Keratinocyte (primary cell): ENCODE measurements at regions not wholly inside any gene's neighbourhood (a gene's known extent, or its start where the extent isn't known, plus 50 kb on each side); places are given as distances from the start of the nearest gene placed in this dataset.

Source experiments
- DNase-seq: peaks from one replicate; pipeline ENCODE4 v3.0.0-alpha.2; 2011; ENCODE audit warnings: low read depth, missing footprints, low spot score
- FAIRE-seq: peaks from 2 replicates; lab custom pipeline; 2011; peaks lifted over from hg19 to GRCh38; lab: Jason Lieb, UNC
- H2AFZ ChIP-seq: 2 replicates; pipeline ENCODE4 v1.6.0; 2012; ENCODE audit warnings: low read length, control low read depth, inconsistent platforms; ENCODE audit not compliant: control insufficient read depth
- H3K27ac ChIP-seq: 2 replicates; pipeline ENCODE4 v1.5.1; 2011; ENCODE audit warnings: low read length; ENCODE audit not compliant: control insufficient read depth, insufficient read depth
- H3K27me3 ChIP-seq: 3 replicates; pipeline ENCODE4 v1.6.0; 2011; ENCODE audit warnings: low read length; ENCODE audit not compliant: control insufficient read depth, insufficient read depth; ENCODE audit errors: extremely low read depth
- H3K36me3 ChIP-seq, 2 experiments: 2 replicates in 1 of 2; 3 replicates in 1 of 2; pipeline ENCODE4 v1.5.1; 2011; ENCODE audit warnings: low read length in 2 of 2, mild to moderate bottlenecking in 1 of 2; ENCODE audit not compliant: control insufficient read depth in 2 of 2, insufficient read depth in 2 of 2; ENCODE audit errors: extremely low read depth in 1 of 2
- H3K4me1 ChIP-seq: 3 replicates; pipeline ENCODE4 v1.5.1; 2011; ENCODE audit warnings: low read length; ENCODE audit not compliant: control insufficient read depth, insufficient read depth; ENCODE audit errors: extremely low read depth
- H3K4me2 ChIP-seq: 3 replicates; pipeline ENCODE4 v1.6.0; 2011; ENCODE audit warnings: low read depth, low read length; ENCODE audit not compliant: control insufficient read depth, insufficient read depth; ENCODE audit errors: extremely low read depth
- H3K4me3 ChIP-seq, 3 experiments: fragments of 200-600 bp in 1 of 3; sonication (generic) in 1 of 3; 2 replicates in 2 of 3; 3 replicates in 1 of 3; pipeline ENCODE4 v1.5.1; 2011 to 2016; ENCODE audit warnings: low read length in 3 of 3, mild to moderate bottlenecking in 3 of 3, control low read depth in 2 of 3, inconsistent platforms in 1 of 3, low read depth in 1 of 3, mixed read lengths in 1 of 3, mixed run types in 1 of 3, moderate library complexity in 1 of 3; ENCODE audit not compliant: control insufficient read depth in 2 of 3, insufficient read depth in 2 of 3; ENCODE audit errors: extremely low read depth in 1 of 3
- H3K79me2 ChIP-seq: 2 replicates; pipeline ENCODE4 v1.6.0; 2012; ENCODE audit warnings: low read length; ENCODE audit not compliant: control insufficient read depth, insufficient read depth
- H3K9ac ChIP-seq: 3 replicates; pipeline ENCODE4 v1.6.0; 2011; ENCODE audit warnings: low read length; ENCODE audit not compliant: control insufficient read depth, insufficient read depth; ENCODE audit errors: extremely low read depth
- H3K9me1 ChIP-seq: 3 replicates; pipeline ENCODE4 v1.6.0; 2011; ENCODE audit warnings: low read length; ENCODE audit not compliant: control insufficient read depth, insufficient read depth; ENCODE audit errors: extremely low read depth
- H3K9me3 ChIP-seq: 2 replicates; pipeline ENCODE4 v1.5.1; 2012; ENCODE audit warnings: low read depth, low read length; ENCODE audit not compliant: control insufficient read depth
- H4K20me1 ChIP-seq: 3 replicates; pipeline ENCODE4 v1.6.0; 2011; ENCODE audit warnings: low read length; ENCODE audit not compliant: control insufficient read depth, insufficient read depth; ENCODE audit errors: extremely low read depth
- CTCF ChIP-seq, 3 experiments: IDR thresholded peaks in 1 of 3; conservative IDR thresholded peaks in 1 of 3; optimal IDR thresholded peaks in 1 of 3; 2 replicates in 2 of 3; 3 replicates in 1 of 3; pipeline versions ENCODE3 to v1.5.1; 2011; ENCODE audit warnings: low read length in 3 of 3, mild to moderate bottlenecking in 3 of 3, moderate library complexity in 2 of 3, control low read depth in 1 of 3, inconsistent platforms in 1 of 3; ENCODE audit not compliant: insufficient read depth in 2 of 3; ENCODE audit errors: extremely low read depth in 1 of 3
- EZH2 ChIP-seq: IDR thresholded peaks from one replicate; pipeline ENCODE4 v1.6.1; 2012; ENCODE audit warnings: inconsistent platforms, mild to moderate bottlenecking, low read length, moderate library complexity
- dilution Hi-C: fragments of 300-500 bp; cut with MboI; formaldehyde crosslinking; loops from one replicate; pipeline ENCODE4 v1.7.0; 2020; ENCODE audit warnings: low sequenced_read_pairs; ENCODE audit not compliant: extremely low pct_ligation_motif_present

GRCh38 chr2:185202381-185202780, 536.2 kb upstream of the FSIP2 start:
- Histone ChIP-seq H3K27ac (no peak overlapping the region), H4K20me1 (no peaks in the 10 kb centered on the region), H3K4me1 (no peaks in the 10 kb centered on the region), H3K9me3 (no peaks in the 10 kb centered on the region), H2AFZ (no peak overlapping the region), H3K9me1 (no peaks in the 10 kb centered on the region), H3K4me3 (no peak overlapping the region), H3K4me2 (no peak overlapping the region), H3K79me2 (no peaks in the 10 kb centered on the region), H3K27me3 (no peaks in the 10 kb centered on the region), H3K9ac (no peak overlapping the region), H3K36me3 (no peaks in the 10 kb centered on the region)
- FAIRE-seq (no peak), DNase-seq (no peak)
- dilution Hi-C loops, result no loop called here
- no peak for TF ChIP-seq EZH2
- no peak for TF ChIP-seq CTCF (optimal IDR thresholded peaks at IDR 0.05 in 1 of 3, IDR thresholded peaks at IDR 0.05 in 1 of 3, conservative IDR thresholded peaks at IDR 0.05 in 1 of 3; ENCODE audit: extremely low read depth in 1 of 3, insufficient read depth in 2 of 3, low read length in 3 of 3)

GRCh38 chr2:185202945-185203528, 535.6 kb upstream of the FSIP2 start:
- H3K36me3 ChIP-seq, result no peaks in the 10 kb centered on the region
- no peak for FAIRE-seq
- no peaks in the 10 kb centered on the region for H3K27me3 ChIP-seq
- no peak for DNase-seq
- H3K4me1 ChIP-seq, result no peaks in the 10 kb centered on the region
- H3K9me1 ChIP-seq, result no peaks in the 10 kb centered on the region
- no peak overlapping the region for H3K9ac ChIP-seq
- H2AFZ ChIP-seq, result no peak overlapping the region
- no peaks in the 10 kb centered on the region for H4K20me1 ChIP-seq
- no peak overlapping the region for H3K27ac ChIP-seq
- H3K79me2 ChIP-seq, result no peaks in the 10 kb centered on the region
- H3K4me2 ChIP-seq, result no peak overlapping the region
- TF ChIP-seq EZH2 (no peak), CTCF (optimal IDR thresholded peaks at IDR 0.05 in 1 of 3, IDR thresholded peaks at IDR 0.05 in 1 of 3, conservative IDR thresholded peaks at IDR 0.05 in 1 of 3; ENCODE audit: extremely low read depth in 1 of 3, insufficient read depth in 2 of 3, low read length in 3 of 3) (no peak)
- H3K4me3 ChIP-seq, result no peak overlapping the region
- dilution Hi-C loops, result no loop called here
- no peaks in the 10 kb centered on the region for H3K9me3 ChIP-seq
